ENCODE measurements at regions not wholly inside any gene's neighbourhood (a gene's known extent, or its start where the extent isn't known, plus 50 kb on each side); places are given as distances from the start of the nearest gene placed in this dataset.

GRCh38 chr15:77796046-77796729, 163.5 kb upstream of the LINGO1 start:
- no peak for DNase-seq (ENCODE audit: low read depth in 2 of 2)

- no peak for DNase-seq (ENCODE audit: low read depth in 2 of 2)
Measured at GRCh38 chr15:77795446-77795845, 162.7 kb upstream of the LINGO1 start.

GRCh38 chr15:77791941-77792340, 159.2 kb upstream of the LINGO1 start:
- DNase-seq (ENCODE audit: low read depth in 2 of 2): no peak

GRCh38 chr15:77790481-77790880, 157.8 kb upstream of the LINGO1 start:
- no peak for DNase-seq (ENCODE audit: low read depth in 2 of 2)

- DNase-seq (ENCODE audit: low read depth in 2 of 2): no peak
Measured at GRCh38 chr15:77786956-77787355, 154.2 kb upstream of the LINGO1 start.

GRCh38 chr15:77786181-77786890, 153.6 kb upstream of the LINGO1 start:
- no peak for DNase-seq (ENCODE audit: low read depth in 2 of 2)

GRCh38 chr15:77784361-77785292, 151.9 kb upstream of the LINGO1 start:
- DNase-seq (ENCODE audit: low read depth in 2 of 2): no peak

- no peak for DNase-seq (ENCODE audit: low read depth in 2 of 2)
Measured at GRCh38 chr15:77783636-77784035, 150.9 kb upstream of the LINGO1 start.

GRCh38 chr15:77782691-77783090, 150.0 kb upstream of the LINGO1 start:
- no peak for DNase-seq (ENCODE audit: low read depth in 2 of 2)

- no peak for DNase-seq (ENCODE audit: low read depth in 2 of 2)
Measured at GRCh38 chr15:77781946-77782240, 149.2 kb upstream of the LINGO1 start.

GRCh38 chr15:77781151-77781945, 148.6 kb upstream of the LINGO1 start:
- no peak for DNase-seq (ENCODE audit: low read depth in 2 of 2)

GRCh38 chr15:77778802-77779201, 146.1 kb upstream of the LINGO1 start:
- DNase-seq (ENCODE audit: low read depth in 2 of 2): no peak

GRCh38 chr15:77775837-77776236, 143.1 kb upstream of the LINGO1 start:
- no peak for DNase-seq (ENCODE audit: low read depth in 2 of 2)

GRCh38 chr15:77775373-77775772, 142.7 kb upstream of the LINGO1 start:
- DNase-seq (ENCODE audit: low read depth in 2 of 2): no peak

- no peak for DNase-seq (ENCODE audit: low read depth in 2 of 2)
Measured at GRCh38 chr15:77774350-77774749, 141.6 kb upstream of the LINGO1 start.

GRCh38 chr15:77773903-77774302, 141.2 kb upstream of the LINGO1 start:
- no peak for DNase-seq (ENCODE audit: low read depth in 2 of 2)

GRCh38 chr15:77772641-77773402, 140.1 kb upstream of the LINGO1 start:
- no peak for DNase-seq (ENCODE audit: low read depth in 2 of 2)

GRCh38 chr15:77771616-77772015, 138.9 kb upstream of the LINGO1 start:
- DNase-seq (ENCODE audit: low read depth in 2 of 2): no peak

GRCh38 chr15:77769700-77770099, 137.0 kb upstream of the LINGO1 start:
- no peak for DNase-seq (ENCODE audit: low read depth in 2 of 2)

- DNase-seq (ENCODE audit: low read depth in 2 of 2): no peak
Measured at GRCh38 chr15:77768521-77769078, 135.9 kb upstream of the LINGO1 start.

GRCh38 chr15:77768107-77768506, 135.4 kb upstream of the LINGO1 start:
- DNase-seq (ENCODE audit: low read depth in 2 of 2): no peak
